Keratinocyte (primary cell): ENCODE measurements at regions not wholly inside any gene's neighbourhood (a gene's known extent, or its start where the extent isn't known, plus 50 kb on each side); places are given as distances from the start of the nearest gene placed in this dataset.

Source experiments
- EZH2 ChIP-seq: IDR thresholded peaks from one replicate; pipeline ENCODE4 v1.6.1; 2012; ENCODE audit warnings: inconsistent platforms, mild to moderate bottlenecking, low read length, moderate library complexity
- TF ChIP-seq, protein P1 (sequence below), 3 experiments: IDR thresholded peaks in 1 of 3; conservative IDR thresholded peaks in 1 of 3; optimal IDR thresholded peaks in 1 of 3; 2 replicates in 2 of 3; 3 replicates in 1 of 3; pipeline versions ENCODE3 to v1.5.1; 2011; ENCODE audit warnings: low read length in 3 of 3, mild to moderate bottlenecking in 3 of 3, moderate library complexity in 2 of 3, control low read depth in 1 of 3, inconsistent platforms in 1 of 3; ENCODE audit not compliant: insufficient read depth in 2 of 3; ENCODE audit errors: extremely low read depth in 1 of 3

DNA sequence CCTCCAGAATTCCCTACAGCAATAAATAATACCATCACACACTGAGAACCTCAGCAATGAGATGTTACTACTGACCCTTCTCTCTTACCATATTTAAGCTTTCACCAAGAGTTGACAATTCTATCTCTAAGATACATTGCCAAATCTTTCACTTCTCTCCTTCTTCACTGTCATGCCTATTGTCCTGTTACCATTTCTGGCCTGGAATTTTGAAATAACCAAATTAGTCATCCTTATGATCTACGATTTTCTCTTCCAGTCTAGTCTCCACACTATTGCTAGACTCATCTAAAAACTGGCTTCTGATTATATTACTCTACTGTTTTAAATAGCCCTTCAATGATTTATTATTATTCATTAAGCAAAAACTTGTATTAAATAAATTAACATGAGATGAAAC lies 656.1 kb upstream of the ADGRL4 start:
- TF ChIP-seq, protein P1, sequence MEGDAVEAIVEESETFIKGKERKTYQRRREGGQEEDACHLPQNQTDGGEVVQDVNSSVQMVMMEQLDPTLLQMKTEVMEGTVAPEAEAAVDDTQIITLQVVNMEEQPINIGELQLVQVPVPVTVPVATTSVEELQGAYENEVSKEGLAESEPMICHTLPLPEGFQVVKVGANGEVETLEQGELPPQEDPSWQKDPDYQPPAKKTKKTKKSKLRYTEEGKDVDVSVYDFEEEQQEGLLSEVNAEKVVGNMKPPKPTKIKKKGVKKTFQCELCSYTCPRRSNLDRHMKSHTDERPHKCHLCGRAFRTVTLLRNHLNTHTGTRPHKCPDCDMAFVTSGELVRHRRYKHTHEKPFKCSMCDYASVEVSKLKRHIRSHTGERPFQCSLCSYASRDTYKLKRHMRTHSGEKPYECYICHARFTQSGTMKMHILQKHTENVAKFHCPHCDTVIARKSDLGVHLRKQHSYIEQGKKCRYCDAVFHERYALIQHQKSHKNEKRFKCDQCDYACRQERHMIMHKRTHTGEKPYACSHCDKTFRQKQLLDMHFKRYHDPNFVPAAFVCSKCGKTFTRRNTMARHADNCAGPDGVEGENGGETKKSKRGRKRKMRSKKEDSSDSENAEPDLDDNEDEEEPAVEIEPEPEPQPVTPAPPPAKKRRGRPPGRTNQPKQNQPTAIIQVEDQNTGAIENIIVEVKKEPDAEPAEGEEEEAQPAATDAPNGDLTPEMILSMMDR (optimal IDR thresholded peaks at IDR 0.05 in 1 of 3, IDR thresholded peaks at IDR 0.05 in 1 of 3, conservative IDR thresholded peaks at IDR 0.05 in 1 of 3; ENCODE audit: extremely low read depth in 1 of 3, insufficient read depth in 2 of 3, low read length in 3 of 3): no peak
- no peak for TF ChIP-seq EZH2
